C4-2B (cell line): ENCODE measurements at regions not wholly inside any gene's neighbourhood (a gene's known extent, or its start where the extent isn't known, plus 50 kb on each side); places are given as distances from the start of the nearest gene placed in this dataset.

Experiments used
- ZFX ChIP-seq: fragments of 450-650 bp; IDR thresholded peaks from 2 replicates; pipeline ENCODE4 v1.6.1; 2017
- TF ChIP-seq, protein P1 (sequence below): fragments of 450-650 bp; conservative IDR thresholded peaks from 2 replicates; pipeline ENCODE4 v1.5.1; 2017; ENCODE audit warnings: mild to moderate bottlenecking

DNA sequence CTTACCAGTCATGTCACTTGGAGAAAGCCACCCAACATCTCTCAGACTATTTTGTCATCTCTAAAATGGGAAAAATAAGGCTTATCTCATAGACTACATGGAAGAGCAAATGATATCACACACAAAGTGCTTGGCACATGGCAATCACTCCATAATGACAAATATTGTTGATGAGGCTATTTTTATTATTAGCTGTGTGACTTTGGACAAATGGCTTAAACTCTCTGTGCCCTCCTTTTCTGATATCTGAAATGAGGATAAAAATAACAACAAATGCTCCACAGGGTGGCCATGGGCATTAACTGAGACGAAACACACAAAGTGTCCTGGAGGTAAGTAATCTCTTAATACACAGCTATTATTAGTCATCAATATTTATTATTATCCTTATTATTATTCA is 125.5 kb upstream of the HAND1 start:
- TF ChIP-seq, protein P1, sequence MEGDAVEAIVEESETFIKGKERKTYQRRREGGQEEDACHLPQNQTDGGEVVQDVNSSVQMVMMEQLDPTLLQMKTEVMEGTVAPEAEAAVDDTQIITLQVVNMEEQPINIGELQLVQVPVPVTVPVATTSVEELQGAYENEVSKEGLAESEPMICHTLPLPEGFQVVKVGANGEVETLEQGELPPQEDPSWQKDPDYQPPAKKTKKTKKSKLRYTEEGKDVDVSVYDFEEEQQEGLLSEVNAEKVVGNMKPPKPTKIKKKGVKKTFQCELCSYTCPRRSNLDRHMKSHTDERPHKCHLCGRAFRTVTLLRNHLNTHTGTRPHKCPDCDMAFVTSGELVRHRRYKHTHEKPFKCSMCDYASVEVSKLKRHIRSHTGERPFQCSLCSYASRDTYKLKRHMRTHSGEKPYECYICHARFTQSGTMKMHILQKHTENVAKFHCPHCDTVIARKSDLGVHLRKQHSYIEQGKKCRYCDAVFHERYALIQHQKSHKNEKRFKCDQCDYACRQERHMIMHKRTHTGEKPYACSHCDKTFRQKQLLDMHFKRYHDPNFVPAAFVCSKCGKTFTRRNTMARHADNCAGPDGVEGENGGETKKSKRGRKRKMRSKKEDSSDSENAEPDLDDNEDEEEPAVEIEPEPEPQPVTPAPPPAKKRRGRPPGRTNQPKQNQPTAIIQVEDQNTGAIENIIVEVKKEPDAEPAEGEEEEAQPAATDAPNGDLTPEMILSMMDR: no peak
- TF ChIP-seq ZFX: no peak
